Keratinocyte (primary cell): ENCODE measurements at regions not wholly inside any gene's neighbourhood (a gene's known extent, or its start where the extent isn't known, plus 50 kb on each side); places are given as distances from the start of the nearest gene placed in this dataset.

ENCODE experiments used
- CTCF ChIP-seq, 3 experiments: IDR thresholded peaks in 1 of 3; conservative IDR thresholded peaks in 1 of 3; optimal IDR thresholded peaks in 1 of 3; 2 replicates in 2 of 3; 3 replicates in 1 of 3; pipeline versions ENCODE3 to v1.5.1; 2011; ENCODE audit warnings: low read length in 3 of 3, mild to moderate bottlenecking in 3 of 3, moderate library complexity in 2 of 3, control low read depth in 1 of 3, inconsistent platforms in 1 of 3; ENCODE audit not compliant: insufficient read depth in 2 of 3; ENCODE audit errors: extremely low read depth in 1 of 3
- EZH2 ChIP-seq: IDR thresholded peaks from one replicate; pipeline ENCODE4 v1.6.1; 2012; ENCODE audit warnings: inconsistent platforms, mild to moderate bottlenecking, low read length, moderate library complexity

DNA sequence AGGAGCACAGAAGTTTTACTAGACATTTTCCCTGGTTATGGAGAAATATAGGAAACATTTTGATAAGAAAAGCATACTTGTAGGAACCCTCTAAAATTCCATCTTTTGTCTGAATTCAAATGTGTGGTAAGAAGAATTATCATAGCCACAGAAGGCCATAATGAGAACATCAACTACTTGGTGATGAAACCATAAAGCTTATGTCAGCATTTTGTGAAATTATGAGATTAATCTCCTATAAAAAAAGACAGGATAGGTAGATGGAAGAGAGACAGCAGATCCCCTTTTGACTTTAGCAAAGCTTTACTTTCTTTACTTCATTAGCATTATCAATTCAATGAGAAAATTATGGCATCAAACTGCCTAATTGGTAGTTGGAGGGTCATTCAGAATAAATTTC lies 697.0 kb downstream of the IGSF11 start:
- TF ChIP-seq EZH2 (no peak), CTCF (optimal IDR thresholded peaks at IDR 0.05 in 1 of 3, IDR thresholded peaks at IDR 0.05 in 1 of 3, conservative IDR thresholded peaks at IDR 0.05 in 1 of 3; ENCODE audit: extremely low read depth in 1 of 3, insufficient read depth in 2 of 3, low read length in 3 of 3) (no peak)
